Left lung (tissue), 4 donors: ENCODE measurements at regions not wholly inside any gene's neighbourhood (a gene's known extent, or its start where the extent isn't known, plus 50 kb on each side); places are given as distances from the start of the nearest gene placed in this dataset.

ENCODE experiments used
- ATAC-seq: fragments of 200-7000 bp; cut with Tn5 transposase; one replicate; pipeline ENCODE4 v1.9.1; 2020; ENCODE audit warnings: moderate library complexity
- DNase-seq, 4 donors: peaks; one replicate each; pipeline ENCODE4 v3.0.0-alpha.2; 2013 to 2020
- H3K27ac ChIP-seq, 2 donors: fragments of 200-600 bp; sonication (generic) in 1 of 2; one replicate each; pipeline versions ENCODE4 v1.5.0 to v1.8.0; 2020 to 2021
- H3K27me3 ChIP-seq, 2 donors: fragments of 200-600 bp; sonication (generic) in 1 of 2; one replicate each; pipeline versions ENCODE4 v1.5.0 to v1.8.0; 2020 to 2021
- H3K36me3 ChIP-seq, 2 donors: fragments of 200-600 bp; sonication (generic) in 1 of 2; one replicate each; pipeline versions ENCODE4 v1.5.0 to v1.8.0; 2020 to 2021
- H3K4me1 ChIP-seq, 2 donors: fragments of 200-600 bp; one replicate each; pipeline ENCODE4 v1.8.0; 2021
- H3K4me3 ChIP-seq, 2 donors: fragments of 200-600 bp; sonication (generic) in 1 of 2; one replicate each; pipeline versions ENCODE4 v1.5.0 to v1.8.0; 2020 to 2021; ENCODE audit warnings: mild to moderate bottlenecking in 1 of 2
- H3K9me3 ChIP-seq, 2 donors: fragments of 200-600 bp; sonication (generic) in 1 of 2; one replicate each; pipeline versions ENCODE4 v1.5.0 to v1.8.0; 2020 to 2021
- intact Hi-C, 2 donors: fragments of 100-400 bp; cut with DNase I; formaldehyde crosslinking; loops; one replicate each; pipeline versions ENCODE4 v1.11.2 to v1.14.2; 2022
- TF ChIP-seq, protein P1 (sequence below), 2 donors: fragments of 200-600 bp; sonication (generic) in 1 of 2; IDR thresholded peaks; one replicate each; pipeline versions ENCODE4 v1.5.0 to v1.8.0; 2021; ENCODE audit warnings: antibody characterized with exemption in 2 of 2
- donor health status: DM: no; HTN: yes; CAD: no.
- donor health status: DM: no; HTN: no; CAD: no.

DNA sequence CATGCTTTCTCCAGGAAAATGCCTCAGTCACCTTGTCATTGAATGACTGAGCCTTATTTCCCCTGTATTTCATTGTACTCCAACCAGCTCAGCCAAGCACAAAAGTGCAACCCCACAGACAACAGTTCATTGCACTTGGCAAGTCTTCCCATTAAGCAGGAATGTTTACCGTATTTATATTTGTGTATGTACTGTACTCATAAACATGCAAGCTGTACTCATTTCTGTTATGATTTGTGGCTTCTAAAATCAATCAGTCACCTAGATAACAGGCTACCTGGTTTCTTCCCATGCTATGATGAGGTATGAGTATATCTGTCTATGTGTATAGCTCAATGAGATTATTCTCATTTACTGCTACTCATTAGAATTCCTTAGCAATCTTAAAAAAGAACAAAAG, 505.5 kb upstream of the FAM98A start:
- Histone ChIP-seq H3K27ac (no peak overlapping the region), H3K9me3 (no peaks in the 10 kb centered on the region), H3K4me3 (no peak overlapping the region), H3K36me3 (no peaks in the 10 kb centered on the region), H3K27me3 (no peaks in the 10 kb centered on the region), H3K4me1 (no peaks in the 10 kb centered on the region)
- ATAC-seq (no peak), DNase-seq (no peak)
- TF ChIP-seq, protein P1, sequence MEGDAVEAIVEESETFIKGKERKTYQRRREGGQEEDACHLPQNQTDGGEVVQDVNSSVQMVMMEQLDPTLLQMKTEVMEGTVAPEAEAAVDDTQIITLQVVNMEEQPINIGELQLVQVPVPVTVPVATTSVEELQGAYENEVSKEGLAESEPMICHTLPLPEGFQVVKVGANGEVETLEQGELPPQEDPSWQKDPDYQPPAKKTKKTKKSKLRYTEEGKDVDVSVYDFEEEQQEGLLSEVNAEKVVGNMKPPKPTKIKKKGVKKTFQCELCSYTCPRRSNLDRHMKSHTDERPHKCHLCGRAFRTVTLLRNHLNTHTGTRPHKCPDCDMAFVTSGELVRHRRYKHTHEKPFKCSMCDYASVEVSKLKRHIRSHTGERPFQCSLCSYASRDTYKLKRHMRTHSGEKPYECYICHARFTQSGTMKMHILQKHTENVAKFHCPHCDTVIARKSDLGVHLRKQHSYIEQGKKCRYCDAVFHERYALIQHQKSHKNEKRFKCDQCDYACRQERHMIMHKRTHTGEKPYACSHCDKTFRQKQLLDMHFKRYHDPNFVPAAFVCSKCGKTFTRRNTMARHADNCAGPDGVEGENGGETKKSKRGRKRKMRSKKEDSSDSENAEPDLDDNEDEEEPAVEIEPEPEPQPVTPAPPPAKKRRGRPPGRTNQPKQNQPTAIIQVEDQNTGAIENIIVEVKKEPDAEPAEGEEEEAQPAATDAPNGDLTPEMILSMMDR (IDR thresholded peaks at IDR 0.05) = no peak
- intact Hi-C loops = no loop called here

DNA sequence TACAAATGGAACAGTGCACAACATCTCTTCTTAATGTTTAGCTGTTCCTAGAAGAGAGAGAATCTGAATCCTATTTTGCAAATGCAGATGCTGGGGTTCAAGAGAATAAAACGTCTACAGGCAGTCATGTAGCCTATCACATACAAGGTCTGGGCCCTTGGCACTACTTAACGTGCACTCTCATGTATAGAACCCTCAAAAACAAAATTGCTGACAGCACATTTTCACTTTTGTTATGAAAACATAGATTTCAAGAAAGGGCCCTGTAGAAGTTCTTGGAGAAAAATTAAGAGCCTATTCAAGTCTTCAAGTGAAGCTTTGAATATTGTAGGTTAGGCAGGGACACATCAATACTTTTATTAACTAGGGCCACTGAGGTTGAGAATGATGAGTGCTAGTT, 504.3 kb upstream of the FAM98A start:
- H3K36me3 ChIP-seq = no peaks in the 10 kb centered on the region
- no peak for DNase-seq
- no peak overlapping the region for H3K27ac ChIP-seq
- H3K9me3 ChIP-seq = no peaks in the 10 kb centered on the region
- no peak overlapping the region for H3K4me3 ChIP-seq
- no peak for ATAC-seq
- H3K27me3 ChIP-seq = no peaks in the 10 kb centered on the region
- intact Hi-C loops = no loop called here
- H3K4me1 ChIP-seq = no peaks in the 10 kb centered on the region
- TF ChIP-seq, protein P1 (IDR thresholded peaks at IDR 0.05) = no peak

DNA sequence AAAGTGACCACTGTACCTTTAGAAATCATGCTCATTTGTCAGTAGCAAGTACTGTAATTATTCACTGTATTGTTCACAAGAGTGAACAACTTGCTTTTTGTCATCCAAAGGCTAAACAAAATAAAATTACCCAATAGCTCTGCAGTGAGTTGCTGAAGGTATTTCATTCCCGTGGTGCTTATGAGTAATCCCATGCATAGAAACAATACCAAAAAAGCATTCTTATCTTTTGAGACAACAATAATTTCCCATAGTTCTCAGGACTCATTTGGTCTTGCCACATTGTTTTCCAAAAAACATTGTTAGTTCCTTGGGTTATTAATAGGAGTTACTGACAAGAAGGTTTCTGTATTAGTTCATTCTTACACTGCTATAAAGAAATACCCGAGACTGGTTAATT, 503.2 kb upstream of the FAM98A start:
- no peaks in the 10 kb centered on the region for H3K36me3 ChIP-seq
- TF ChIP-seq, protein P1 (IDR thresholded peaks at IDR 0.05) = no peak
- no peaks in the 10 kb centered on the region for H3K27me3 ChIP-seq
- DNase-seq = no peak
- no peaks in the 10 kb centered on the region for H3K9me3 ChIP-seq
- ATAC-seq = no peak
- no peak overlapping the region for H3K27ac ChIP-seq
- no peak overlapping the region for H3K4me3 ChIP-seq
- intact Hi-C loops = no loop called here
- no peaks in the 10 kb centered on the region for H3K4me1 ChIP-seq

DNA sequence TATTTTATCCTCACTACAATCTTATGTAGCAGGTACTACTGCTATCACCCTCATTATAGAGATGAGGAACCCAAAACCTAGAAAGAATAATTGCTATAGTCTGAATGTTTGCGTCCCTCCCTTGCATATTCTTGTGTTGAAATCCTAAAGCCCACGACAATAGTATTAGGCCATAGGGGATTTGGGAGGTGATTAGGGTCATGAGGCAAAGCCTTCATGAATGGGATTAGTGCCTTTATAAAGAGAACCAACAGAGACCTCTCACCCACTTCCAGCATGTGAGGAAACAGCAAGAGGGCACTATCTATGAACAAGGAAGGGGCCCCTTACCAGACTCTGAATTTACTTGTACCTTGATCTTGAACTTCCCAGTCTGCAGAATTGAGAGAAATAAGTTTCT, 500.3 kb upstream of the FAM98A start:
- H3K27me3 ChIP-seq = no peaks in the 10 kb centered on the region

DNA sequence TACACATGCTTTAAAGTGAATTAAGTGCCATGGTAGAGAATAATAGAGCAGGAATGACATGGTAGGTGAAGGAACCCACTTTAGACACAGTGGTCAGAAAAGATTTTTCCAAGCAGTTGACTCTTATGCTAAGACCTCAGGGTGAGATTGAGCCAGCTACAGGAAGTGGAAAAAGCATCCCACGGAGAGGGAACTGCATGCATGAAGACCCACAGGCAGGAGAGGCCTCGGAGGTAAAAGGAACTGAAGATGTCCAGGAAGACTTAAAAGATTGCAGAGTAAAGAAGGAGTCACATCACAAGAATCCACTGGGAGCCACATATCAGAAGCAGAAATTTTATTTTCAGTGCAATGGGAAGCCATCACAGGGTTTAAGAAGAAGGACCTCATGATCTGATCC, 499.2 kb upstream of the FAM98A start:
- H3K36me3 ChIP-seq = no peaks in the 10 kb centered on the region
- TF ChIP-seq, protein P1 (IDR thresholded peaks at IDR 0.05) = no peak
- H3K27me3 ChIP-seq = no peaks in the 10 kb centered on the region
- no peak for DNase-seq
- no peak overlapping the region for H3K4me3 ChIP-seq
- no peak for ATAC-seq
- H3K27ac ChIP-seq = no peak overlapping the region
- intact Hi-C loops = no loop called here
- H3K4me1 ChIP-seq = no peaks in the 10 kb centered on the region
- H3K9me3 ChIP-seq = no peaks in the 10 kb centered on the region

More for the DNA sequence above, 500.3 kb upstream of the FAM98A start:
- H3K4me1 ChIP-seq = no peaks in the 10 kb centered on the region
- no peak overlapping the region for H3K27ac ChIP-seq
- TF ChIP-seq, protein P1 (IDR thresholded peaks at IDR 0.05) = no peak
- H3K9me3 ChIP-seq = no peaks in the 10 kb centered on the region
- no peaks in the 10 kb centered on the region for H3K36me3 ChIP-seq
- intact Hi-C loops = no loop called here
- no peak overlapping the region for H3K4me3 ChIP-seq
- ATAC-seq (no peak), DNase-seq (no peak)
